ENCODE measurements at regions not wholly inside any gene's neighbourhood (a gene's known extent, or its start where the extent isn't known, plus 50 kb on each side); places are given as distances from the start of the nearest gene placed in this dataset.

DNA sequence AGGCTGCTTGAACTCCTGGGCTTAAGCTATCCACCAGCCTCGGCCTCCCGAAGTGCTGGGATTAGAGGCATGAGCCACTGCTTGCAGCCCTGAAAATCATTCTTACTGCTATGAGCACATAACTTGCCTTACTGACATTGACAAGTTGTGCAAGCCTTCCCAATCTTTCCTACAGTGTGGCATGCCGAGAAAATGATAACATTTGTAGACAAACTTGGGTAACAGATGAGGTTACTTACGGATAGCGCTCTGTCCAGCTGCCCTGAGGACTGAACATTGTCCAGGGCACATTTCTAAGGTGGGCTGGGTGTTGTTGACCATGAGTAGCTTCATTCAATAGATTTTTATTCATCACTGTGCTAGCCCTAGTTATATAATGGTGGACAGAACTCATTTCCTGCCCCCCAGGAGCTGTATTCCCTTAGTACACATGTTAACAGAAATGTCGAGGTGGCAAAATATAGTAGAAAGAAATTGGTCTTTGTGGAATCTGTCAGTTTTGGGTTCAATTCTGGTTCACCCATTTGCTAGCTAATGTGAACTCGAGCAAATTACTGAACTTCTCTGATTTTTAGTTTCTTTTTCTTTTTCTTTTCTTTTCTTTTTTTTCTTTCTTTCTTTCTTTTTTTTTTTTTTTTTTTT, 118.4 kb upstream of the AKIRIN2 start:
- TF ChIP-seq BHLHE40 (IDR thresholded peaks at IDR 0.05; ENCODE audit: borderline replicate concordance) (no peak), TARDBP (IDR thresholded peaks at IDR 0.05) (no peak), NFRKB (IDR thresholded peaks at IDR 0.05) (no peak), SP1 (IDR thresholded peaks at IDR 0.05) (no peak), HDGF (IDR thresholded peaks at IDR 0.05; ENCODE audit: borderline replicate concordance) (no peak), ELF4 (IDR thresholded peaks at IDR 0.05) (no peak), FOXA1 (IDR thresholded peaks at IDR 0.05) (no peak), FOXM1 (IDR thresholded peaks at IDR 0.05; ENCODE audit: borderline replicate concordance) (no peak), CTBP1 (IDR thresholded peaks at IDR 0.05; ENCODE audit: borderline replicate concordance) (no peak), FOXK2 (IDR thresholded peaks at IDR 0.05) (no peak), ARNT (IDR thresholded peaks at IDR 0.05) (no peak)
- TF ChIP-seq, protein P1, sequence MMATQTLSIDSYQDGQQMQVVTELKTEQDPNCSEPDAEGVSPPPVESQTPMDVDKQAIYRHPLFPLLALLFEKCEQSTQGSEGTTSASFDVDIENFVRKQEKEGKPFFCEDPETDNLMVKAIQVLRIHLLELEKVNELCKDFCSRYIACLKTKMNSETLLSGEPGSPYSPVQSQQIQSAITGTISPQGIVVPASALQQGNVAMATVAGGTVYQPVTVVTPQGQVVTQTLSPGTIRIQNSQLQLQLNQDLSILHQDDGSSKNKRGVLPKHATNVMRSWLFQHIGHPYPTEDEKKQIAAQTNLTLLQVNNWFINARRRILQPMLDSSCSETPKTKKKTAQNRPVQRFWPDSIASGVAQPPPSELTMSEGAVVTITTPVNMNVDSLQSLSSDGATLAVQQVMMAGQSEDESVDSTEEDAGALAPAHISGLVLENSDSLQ (IDR thresholded peaks at IDR 0.05): no peak

All from HEK293T (cell line).